ENCODE measurements at regions not wholly inside any gene's neighbourhood (a gene's known extent, or its start where the extent isn't known, plus 50 kb on each side); places are given as distances from the start of the nearest gene placed in this dataset.

DNA sequence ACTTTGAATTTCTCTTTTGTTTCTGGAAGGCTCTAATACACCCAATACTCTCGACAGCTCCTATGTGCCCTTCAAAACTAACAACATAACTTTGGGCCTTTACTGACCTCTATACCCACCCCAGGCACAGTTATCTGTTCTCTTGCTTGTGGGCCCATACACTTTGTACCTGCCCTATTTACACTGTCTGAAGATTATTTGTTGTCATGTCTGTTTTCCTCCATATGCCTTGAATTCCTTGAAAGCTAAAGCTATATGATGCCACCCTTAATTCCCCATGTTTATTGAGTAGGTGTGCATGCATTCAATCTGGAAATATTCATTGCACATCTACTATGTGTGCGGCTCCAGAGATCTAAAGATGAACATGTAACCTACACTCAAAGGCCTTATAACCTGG lies 267.6 kb downstream of the PLPP3 start:
- no peak overlapping the region for H2AFZ ChIP-seq (ENCODE audit: low read length)
- H3K27me3 Mint-ChIP-seq (ENCODE audit: low read depth), result no peaks in the 10 kb centered on the region
- H3K36me3 Mint-ChIP-seq (ENCODE audit: insufficient read depth in 1 of 3, low read depth in 3 of 3), result peaks cover 0 to 4% (median 2%) of the 10 kb centered on the region in 3 experiments; a peak in 1 of 7 replicates
- H4K5ac ChIP-seq (ENCODE audit: insufficient read length, low read depth, low read length), result no peak overlapping the region
- no peak for DNase-seq
- no peak overlapping the region for H2BK15ac ChIP-seq (ENCODE audit: low read depth, low read length)
- H3K27ac ChIP-seq (ENCODE audit: insufficient read length, low read depth, low read length), result no peak overlapping the region
- TF ChIP-seq CTCF (conservative IDR thresholded peaks at IDR 0.05), result no peak
- H3K23ac ChIP-seq (ENCODE audit: insufficient read length, low read depth, low read length), result no peak overlapping the region
- H3K56ac ChIP-seq (ENCODE audit: insufficient read length, low read depth, low read length), result no peak overlapping the region
- WGBS (ENCODE audit: extremely low coverage, insufficient read length, low lambda C conversion rate), result no CpG with 5 or more reads among the region's 2 CpGs
- H4K8ac ChIP-seq (replicated peaks; ENCODE audit: insufficient read length, low read depth, low read length), result no peak overlapping the region
- no peak overlapping the region for H3K14ac ChIP-seq (ENCODE audit: insufficient read depth, low read length)
- no peak overlapping the region for H2AK5ac ChIP-seq (ENCODE audit: insufficient read length, low read length)
- H3K4ac ChIP-seq (ENCODE audit: low read depth, low read length), result no peak overlapping the region
- H3K4me1 Mint-ChIP-seq, result peaks cover 0 to 2% of the 10 kb centered on the region in 2 experiments; a peak in 1 of 4 replicates
- H2BK20ac ChIP-seq (ENCODE audit: low read depth, low read length, poor library complexity, severe bottlenecking), result no peak overlapping the region
- no peak overlapping the region for H3K18ac ChIP-seq (ENCODE audit: insufficient read length, low read depth, low read length)
- no peaks in the 10 kb centered on the region for H4K20me1 ChIP-seq (ENCODE audit: control insufficient read depth, insufficient read depth, insufficient read length)
- H2BK120ac ChIP-seq (ENCODE audit: low read depth, low read length, poor library complexity, severe bottlenecking), result no peak overlapping the region
- no peaks in the 10 kb centered on the region for H3K4me1 ChIP-seq (ENCODE audit: insufficient read depth, low read length)
- no peak overlapping the region for H4K91ac ChIP-seq (ENCODE audit: insufficient read length, low read depth, low read length)
- no peak overlapping the region for H3T11ph ChIP-seq (ENCODE audit: low read length)
- H2BK5ac ChIP-seq (ENCODE audit: insufficient read length, low read length), result no peak overlapping the region
- H3K23me2 ChIP-seq (ENCODE audit: insufficient read length, low read depth, low read length, poor library complexity, severe bottlenecking), result no peaks in the 10 kb centered on the region
- no peak overlapping the region for H3K9ac ChIP-seq (ENCODE audit: extremely low read depth, insufficient read length, low read length)
- H3K4me2 ChIP-seq (ENCODE audit: insufficient read depth, insufficient read length, low read length), result no peak overlapping the region
- no peaks in the 10 kb centered on the region for H3K79me1 ChIP-seq (ENCODE audit: insufficient read depth, low read depth, low read length, poor library complexity, severe bottlenecking)
- H3K27me3 ChIP-seq (ENCODE audit: insufficient read depth, low read length), result no peaks in the 10 kb centered on the region
- H2BK12ac ChIP-seq (ENCODE audit: insufficient read length, low read depth, low read length), result no peak overlapping the region
- no peaks in the 10 kb centered on the region for H3K9me3 ChIP-seq (ENCODE audit: control insufficient read depth, low read depth, low read length)
- no peaks in the 10 kb centered on the region for H3K79me2 ChIP-seq (ENCODE audit: insufficient read depth, low read length)
- H3K9me3 Mint-ChIP-seq, result peaks cover 3 to 4% of the 10 kb centered on the region in 2 experiments; a peak in 4 of 5 replicates
- no peak overlapping the region for H3K27ac Mint-ChIP-seq
- no peak overlapping the region for H3K4me3 Mint-ChIP-seq

Data from H9 (cell line).